Heart right ventricle (tissue), 16 donors: ENCODE measurements at regions not wholly inside any gene's neighbourhood (a gene's known extent, or its start where the extent isn't known, plus 50 kb on each side); places are given as distances from the start of the nearest gene placed in this dataset.
A peak's percentile ranks its signal among the peaks of the same experiment; 100 is the strongest.

Experiments
- ATAC-seq, 8 donors: fragments of 200-7000 bp; cut with Tn5 transposase; one replicate each; pipeline ENCODE4 v1.9.1; 2020; ENCODE audit warnings: mild to moderate bottlenecking in 8 of 8, moderate library complexity in 8 of 8, moderate number of reproducible peaks in 1 of 8
- DNase-seq, 2 donors: peaks; one replicate each; pipeline ENCODE4 v3.0.0-alpha.2; 2020
- H3K27ac ChIP-seq, 10 donors: fragments of 200-600 bp; sonication (generic) in 2 of 10; one replicate each; pipeline versions ENCODE4 v1.5.0 to v1.8.0; 2020 to 2022; ENCODE audit warnings: mild to moderate bottlenecking in 3 of 10
- H3K27me3 ChIP-seq, 7 donors: fragments of 200-600 bp; one replicate each; pipeline ENCODE4 v1.8.0; 2021 to 2022; ENCODE audit warnings: mild to moderate bottlenecking in 2 of 7
- H3K36me3 ChIP-seq, 9 donors: fragments of 200-600 bp; sonication (generic) in 1 of 9; one replicate each; pipeline versions ENCODE4 v1.5.0 to v1.8.0; 2020 to 2022; ENCODE audit warnings: mild to moderate bottlenecking in 2 of 9
- H3K4me1 ChIP-seq, 9 donors: fragments of 200-600 bp; sonication (generic) in 1 of 9; one replicate each; pipeline versions ENCODE4 v1.5.0 to v1.8.0; 2020 to 2022; ENCODE audit warnings: mild to moderate bottlenecking in 4 of 9
- H3K4me3 ChIP-seq, 10 donors: fragments of 200-600 bp; sonication (generic) in 2 of 10; one replicate each; pipeline versions ENCODE4 v1.5.0 to v1.8.0; 2020 to 2022; ENCODE audit warnings: mild to moderate bottlenecking in 7 of 10, moderate library complexity in 2 of 10
- H3K9me3 ChIP-seq, 11 donors: fragments of 200-600 bp in 10 of 11; sonication (generic) in 2 of 11; one replicate each; pipeline versions ENCODE4 v1.5.0 to v1.8.0; 2013 to 2022; ENCODE audit warnings: mild to moderate bottlenecking in 2 of 11, control low read depth in 1 of 11, moderate library complexity in 1 of 11
- WGBS, 2 donors: extraction: QIAGEN DNeasy Blood & Tissue Kit; methylation state at CpG; one replicate each; pipeline ENCODE4 v1.1.7; 2013; ENCODE audit warnings: inconsistent platforms in 1 of 2; 5-methylcytosine and 5-hydroxymethylcytosine counted together
- intact Hi-C, 10 donors: fragments of 100-400 bp; cut with DNase I; formaldehyde crosslinking; loops; one replicate each; pipeline versions ENCODE4 v1.11.1 to v1.14.2; 2022
- TF ChIP-seq, protein P1 (sequence below), 9 donors: fragments of 200-600 bp; sonication (generic) in 2 of 9; IDR thresholded peaks; one replicate each; pipeline versions ENCODE4 v1.5.0 to v1.8.0; 2021 to 2022; ENCODE audit warnings: antibody characterized with exemption in 9 of 9, mild to moderate bottlenecking in 5 of 9, moderate library complexity in 1 of 9
- donor health status: Arrhythmogenic right ventricular cardiomyopathy.
- donor health status: ischemic (EF 13 %, LVEDD 7.1; RV severe dilation, severe dysfunction).
- donor health status: healthy with polysubstance abuse.
- donor health status: DM: no; HTN: yes; CAD: no.
- donor health status: DM: no; HTN: no; CAD: no.
- donor health status: ischemic (EF 25% LVEDD 6.9; RV normal size, moderate dysfunction).
- donor health status: ischemic (EF 25% LVEDD 5.7; RV mildly dilated, moderate dysfunction).
- donor health status: healthy.
- donor health status: DM: yes; HTN: yes; CAD: no.
- donor health status: Ischemic cardiomyopathy.
- donor health status: ischemic (EF 35%, LVEDD 5.7; RV mildly dilated, moderate dysfunction).
- donor health status: nonischemic (EF 11% LVEDD 7.7; RV severe dilation, severe dysfunction).
- donor health status: DM: yes; HTN: yes; CAD: no.
- donor health status: PGD.
- donor health status: ischemic (EF 29% LVEDD 5.4; RV normal size, mild dysfunction).
- donor health status: nonischemic (EF 23%, LVEDD 6.1; RV moderate dilation, normal function).

DNA sequence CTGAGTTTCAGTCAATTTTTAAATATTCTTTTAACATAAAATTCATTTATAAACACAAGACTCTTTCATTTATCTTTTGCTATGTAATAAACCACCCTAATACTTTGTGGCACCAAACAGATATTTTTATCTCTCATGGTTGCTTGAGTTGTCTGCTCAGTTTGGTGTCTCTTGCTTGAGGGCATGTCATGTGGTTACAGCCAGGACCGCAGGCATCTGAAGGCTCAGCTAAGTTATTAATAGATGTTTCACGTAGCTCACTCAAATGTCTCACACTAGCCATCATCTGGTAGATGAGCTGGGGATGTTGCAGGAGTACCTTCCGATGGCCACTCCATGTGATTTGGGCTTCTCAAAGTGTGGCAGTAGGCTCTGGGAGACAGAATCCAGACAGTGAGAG is 597.8 kb downstream of the ETNK1 start:
- DNase-seq (no peak), ATAC-seq (peak in 2 of 8 donors; percentile 54 to 86)
- Histone ChIP-seq H3K27ac (no peak overlapping the region), H3K27me3 (no peaks in the 10 kb centered on the region), H3K4me3 (no peak overlapping the region), H3K4me1 (peaks cover 0 to 16% (median 0%) of the 10 kb centered on the region in 9 donors), H3K36me3 (no peaks in the 10 kb centered on the region), H3K9me3 (no peaks in the 10 kb centered on the region)
- WGBS, 2 donors, result 46 to 58% methylated on average over 3 of the region's 3 CpGs
- intact Hi-C loops, result no loop called here
- TF ChIP-seq, protein P1, sequence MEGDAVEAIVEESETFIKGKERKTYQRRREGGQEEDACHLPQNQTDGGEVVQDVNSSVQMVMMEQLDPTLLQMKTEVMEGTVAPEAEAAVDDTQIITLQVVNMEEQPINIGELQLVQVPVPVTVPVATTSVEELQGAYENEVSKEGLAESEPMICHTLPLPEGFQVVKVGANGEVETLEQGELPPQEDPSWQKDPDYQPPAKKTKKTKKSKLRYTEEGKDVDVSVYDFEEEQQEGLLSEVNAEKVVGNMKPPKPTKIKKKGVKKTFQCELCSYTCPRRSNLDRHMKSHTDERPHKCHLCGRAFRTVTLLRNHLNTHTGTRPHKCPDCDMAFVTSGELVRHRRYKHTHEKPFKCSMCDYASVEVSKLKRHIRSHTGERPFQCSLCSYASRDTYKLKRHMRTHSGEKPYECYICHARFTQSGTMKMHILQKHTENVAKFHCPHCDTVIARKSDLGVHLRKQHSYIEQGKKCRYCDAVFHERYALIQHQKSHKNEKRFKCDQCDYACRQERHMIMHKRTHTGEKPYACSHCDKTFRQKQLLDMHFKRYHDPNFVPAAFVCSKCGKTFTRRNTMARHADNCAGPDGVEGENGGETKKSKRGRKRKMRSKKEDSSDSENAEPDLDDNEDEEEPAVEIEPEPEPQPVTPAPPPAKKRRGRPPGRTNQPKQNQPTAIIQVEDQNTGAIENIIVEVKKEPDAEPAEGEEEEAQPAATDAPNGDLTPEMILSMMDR (IDR thresholded peaks at IDR 0.05), result no peak

DNA sequence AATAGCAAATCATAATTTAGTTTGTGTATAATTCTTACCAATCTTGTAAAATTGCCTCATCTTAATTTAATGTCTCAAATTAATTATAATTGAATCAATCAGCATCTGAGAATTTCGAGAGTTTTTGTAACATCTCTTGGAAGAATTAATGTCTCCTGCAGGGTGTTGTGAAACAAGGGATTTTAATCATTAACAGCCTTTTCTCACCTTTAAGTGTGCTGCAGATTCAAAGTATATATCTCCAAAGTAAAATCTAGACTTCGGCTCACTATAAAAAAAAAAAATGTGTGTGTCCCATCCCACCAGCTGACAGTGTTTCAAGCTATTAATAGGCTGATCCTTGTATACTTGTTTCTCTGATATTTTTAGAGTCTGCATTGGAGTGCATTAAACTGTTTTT is 603.1 kb downstream of the ETNK1 start:
- peaks cover 0 to 34% (median 4%) of the 10 kb centered on the region in 9 donors for H3K4me1 ChIP-seq
- peaks cover 0 to 3% (median 0%) of the 10 kb centered on the region in 11 donors for H3K9me3 ChIP-seq
- no peaks in the 10 kb centered on the region for H3K36me3 ChIP-seq
- TF ChIP-seq, protein P1 (IDR thresholded peaks at IDR 0.05), result no peak
- peak overlapping the region in 2 of 10 donors; percentile 15 to 34 for H3K27ac ChIP-seq
- ATAC-seq (peak in 1 of 8 donors; percentile 35), DNase-seq (no peak)
- H3K4me3 ChIP-seq, result no peak overlapping the region
- WGBS, 2 donors, result 37 to 40% methylated on average over 2 of the region's 2 CpGs
- H3K27me3 ChIP-seq, result no peaks in the 10 kb centered on the region
- intact Hi-C loops, result no loop called here

DNA sequence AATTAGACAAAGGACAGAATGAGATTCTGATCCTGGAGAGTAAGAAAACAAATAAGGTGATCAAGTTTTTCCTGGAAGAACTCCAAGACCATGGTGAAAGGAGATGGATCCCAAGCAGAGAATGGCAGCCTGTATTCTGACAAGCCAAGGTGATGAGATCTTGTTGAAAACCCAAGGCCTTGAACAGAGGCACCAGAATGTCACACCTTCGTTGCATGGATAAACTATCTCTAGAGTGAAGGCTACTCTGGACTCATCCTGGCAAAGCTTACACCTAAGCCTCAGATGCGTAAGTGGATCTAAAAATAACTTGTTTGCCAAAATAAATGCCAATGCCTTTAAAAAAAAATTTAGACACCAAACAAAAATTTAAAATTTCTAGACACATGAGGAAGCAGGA is 605.9 kb downstream of the ETNK1 start:
- Histone ChIP-seq H3K4me1 (peaks cover 0 to 26% (median 0%) of the 10 kb centered on the region in 9 donors), H3K4me3 (no peak overlapping the region), H3K27me3 (no peaks in the 10 kb centered on the region), H3K36me3 (no peaks in the 10 kb centered on the region), H3K27ac (no peak overlapping the region), H3K9me3 (peaks cover 0 to 6% (median 0%) of the 10 kb centered on the region in 11 donors)
- intact Hi-C loops, result no loop called here
- TF ChIP-seq, protein P1 (IDR thresholded peaks at IDR 0.05), result no peak
- ATAC-seq, result peak in 1 of 8 donors; percentile 92
- WGBS, 2 donors, result 42 to 50% methylated on average over 2 of the region's 2 CpGs
- DNase-seq, result no peak

DNA sequence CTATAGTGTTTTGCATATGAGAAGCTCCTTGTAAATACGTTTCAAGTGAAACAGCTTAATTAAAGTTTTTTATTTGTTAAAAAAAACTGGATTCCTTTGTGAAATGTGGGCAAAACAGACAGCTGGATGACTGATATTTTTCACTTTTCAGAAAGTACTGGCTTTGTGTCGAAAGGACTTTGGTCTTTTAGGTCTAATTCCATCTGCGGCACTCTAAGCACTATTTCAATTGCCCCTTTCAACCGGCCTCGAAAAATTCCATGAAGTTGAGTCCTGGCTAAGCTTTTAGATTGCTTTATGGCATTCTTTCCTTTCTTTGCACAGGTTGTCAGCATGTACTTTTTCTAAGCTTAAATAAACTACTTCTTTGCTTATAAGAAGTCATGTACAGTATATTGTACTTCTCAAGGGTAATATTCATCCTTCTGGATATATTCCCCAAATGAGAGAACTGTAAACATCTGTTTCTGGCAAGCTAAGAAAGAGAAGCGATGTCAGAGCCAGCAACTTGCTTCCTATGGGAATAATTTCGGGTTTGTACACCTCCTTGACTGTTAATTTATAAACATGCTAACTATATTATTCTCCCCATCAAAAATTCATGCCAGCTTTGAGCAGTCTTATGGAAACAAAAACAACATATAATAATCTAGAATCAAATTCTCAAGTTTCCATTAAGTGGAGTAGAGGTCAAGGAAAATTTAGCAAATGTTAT is 611.3 kb downstream of the ETNK1 start:
- 69 to 82% methylated on average over 7 of the region's 7 CpGs for WGBS, 2 donors
- DNase-seq, result no peak
- Histone ChIP-seq H3K4me3 (no peak overlapping the region), H3K27ac (no peak overlapping the region), H3K4me1 (peaks cover 0 to under 1% (median 0%) of the 10 kb centered on the region in 9 donors), H3K9me3 (peaks cover 0 to 6% (median 0%) of the 10 kb centered on the region in 11 donors), H3K27me3 (no peaks in the 10 kb centered on the region), H3K36me3 (no peaks in the 10 kb centered on the region)
- TF ChIP-seq, protein P1 (IDR thresholded peaks at IDR 0.05), result no peak
- intact Hi-C loops, result no loop called here
- no peak for ATAC-seq
